CD4-positive, alpha-beta T cell (primary cell): ENCODE measurements at regions not wholly inside any gene's neighbourhood (a gene's known extent, or its start where the extent isn't known, plus 50 kb on each side); places are given as distances from the start of the nearest gene placed in this dataset.
"Not testable (repeated sequence)": the region's sequence is repeated elsewhere in the genome, so short reads cannot be mapped to it uniquely, and the experiment has no call there.

Experiments used
- ATAC-seq: fragments of 200-7000 bp; cut with Tn5 transposase; one replicate; pipeline ENCODE4 v1.10.0; 2022; ENCODE audit warnings: mild to moderate bottlenecking; ENCODE audit not compliant: poor library complexity
- CTCF ChIA-PET: fragments of 350-600 bp; sonication (Branson Sonifier 250); formaldehyde crosslinking; loops from one replicate; lab custom pipeline; 2021; ENCODE audit warnings: antibody characterized with exemption, inconsistent platforms; lab: Charles Lee
- POLR2A ChIA-PET: fragments of 350-600 bp; sonication (Branson Sonifier 250); formaldehyde crosslinking; loops from one replicate; lab custom pipeline; 2021; ENCODE audit warnings: antibody characterized with exemption, inconsistent platforms; lab: Charles Lee
- DNase-seq, 14 experiments: peaks; one replicate each; pipeline ENCODE4 v3.0.0-alpha.2; 2013 to 2020; ENCODE audit warnings: mixed read lengths in 2 of 14
- H3K27ac ChIP-seq, 2 donors: one replicate each; pipeline versions ENCODE4 v1.5.1 to v1.7.0; 2013; ENCODE audit warnings: low read length in 2 of 2, low read depth in 1 of 2, mild to moderate bottlenecking in 1 of 2
- H3K27me3 ChIP-seq, 2 experiments: 1 replicate in 1 of 2; 2 replicates in 1 of 2; pipeline versions ENCODE4 v1.6.1 to v1.7.0; 2013; ENCODE audit warnings: low read length in 2 of 2, control low read depth in 1 of 2, mild to moderate bottlenecking in 1 of 2, moderate library complexity in 1 of 2; ENCODE audit not compliant: insufficient read depth in 2 of 2, control insufficient read depth in 1 of 2
- H3K36me3 ChIP-seq: one replicate; pipeline ENCODE4 v1.6.1; 2013; ENCODE audit warnings: low read length, control low read depth; ENCODE audit not compliant: insufficient read depth
- H3K4me1 ChIP-seq: one replicate; pipeline ENCODE4 v1.6.1; 2013; ENCODE audit warnings: low read length, control low read depth; ENCODE audit not compliant: insufficient read depth
- H3K4me3 ChIP-seq: one replicate; pipeline ENCODE4 v1.5.1; 2013; ENCODE audit warnings: mild to moderate bottlenecking, low read length, moderate library complexity
- H3K9me3 ChIP-seq, 2 experiments: 1 replicate in 1 of 2; 2 replicates in 1 of 2; pipeline versions ENCODE4 v1.6.1 to v1.7.0; 2013; ENCODE audit warnings: low read length in 2 of 2, mild to moderate bottlenecking in 2 of 2, control low read depth in 1 of 2, moderate library complexity in 1 of 2; ENCODE audit not compliant: control insufficient read depth in 1 of 2, insufficient read depth in 1 of 2
- H3K27ac Mint-ChIP-seq: one replicate; pipeline ENCODE4 v1.8.0; 2020; ENCODE audit warnings: mixed read lengths
- H3K27me3 Mint-ChIP-seq: one replicate; pipeline ENCODE4 v1.8.0; 2021; ENCODE audit warnings: mixed read lengths
- H3K36me3 Mint-ChIP-seq: one replicate; pipeline ENCODE4 v1.8.0; 2021; ENCODE audit warnings: low read depth, mixed read lengths
- H3K4me1 Mint-ChIP-seq: one replicate; pipeline ENCODE4 v1.8.0; 2021; ENCODE audit warnings: low read depth, mixed read lengths
- H3K4me3 Mint-ChIP-seq: one replicate; pipeline ENCODE4 v1.8.0; 2020; ENCODE audit warnings: mild to moderate bottlenecking, mixed read lengths
- H3K9me3 Mint-ChIP-seq: one replicate; pipeline ENCODE4 v1.8.0; 2020; ENCODE audit warnings: mixed read lengths
- CTCF ChIP-seq: fragments of 200-600 bp; IDR thresholded peaks from one replicate; pipeline ENCODE4 v1.8.0; 2022; ENCODE audit warnings: antibody characterized with exemption, mild to moderate bottlenecking
- intact Hi-C, 2 experiments: fragments of 100-400 bp; cut with DNase I in 1 of 2; cut with micrococcal nuclease in 1 of 2; formaldehyde crosslinking; loops; one replicate each; pipeline versions ENCODE4 v1.15.1 to v1.9.0; 2023 to 2025; cut with DNase I, micrococcal nuclease

- intact Hi-C loops, result no loop called here
- ChIA-PET CTCF (no interaction called here), POLR2A (no interaction called here)
- Histone ChIP-seq H3K27ac (no peak overlapping the region), H3K9me3 (no peaks in the 10 kb centered on the region), H3K27me3 (no peaks in the 10 kb centered on the region), H3K4me3 (no peak overlapping the region), H3K4me1 (no peaks in the 10 kb centered on the region), H3K36me3 (no peaks in the 10 kb centered on the region)
- Mint-ChIP-seq H3K4me3 (no peak overlapping the region), H3K27me3 (no peaks in the 10 kb centered on the region), H3K4me1 (no peaks in the 10 kb centered on the region), H3K9me3 (no peaks in the 10 kb centered on the region), H3K27ac (no peak overlapping the region), H3K36me3 (no peaks in the 10 kb centered on the region)
- no peak for ATAC-seq
- TF ChIP-seq CTCF, result no peak
- DNase-seq, result no peak
Measured at GRCh38 chrX:109040057-109040456, 303.7 kb upstream of the IRS4 start.

- no peak for DNase-seq
- Mint-ChIP-seq H3K4me1 (no peaks in the 10 kb centered on the region), H3K4me3 (no peak overlapping the region), H3K27ac (no peak overlapping the region), H3K36me3 (no peaks in the 10 kb centered on the region), H3K27me3 (no peaks in the 10 kb centered on the region), H3K9me3 (no peaks in the 10 kb centered on the region)
- Histone ChIP-seq H3K4me3 (no peak overlapping the region), H3K4me1 (no peaks in the 10 kb centered on the region), H3K27me3 (no peaks in the 10 kb centered on the region), H3K27ac (no peak overlapping the region), H3K9me3 (peaks cover 0 to 3% of the 10 kb centered on the region in 2 experiments), H3K36me3 (no peaks in the 10 kb centered on the region)
- no peak for TF ChIP-seq CTCF
- ChIA-PET POLR2A (no interaction called here), CTCF (no interaction called here)
- intact Hi-C loops, result no loop called here
- no peak for ATAC-seq
Measured at GRCh38 chrX:109036624-109037023, 300.3 kb upstream of the IRS4 start.

GRCh38 chrX:108993909-108994308, 257.5 kb upstream of the IRS4 start:
- ChIA-PET CTCF (no interaction called here), POLR2A (no interaction called here)
- intact Hi-C loops, result no loop called here
- Mint-ChIP-seq H3K36me3 (no peaks in the 10 kb centered on the region), H3K27ac (no peak overlapping the region), H3K4me1 (no peaks in the 10 kb centered on the region), H3K9me3 (peaks cover 11% of the 10 kb centered on the region), H3K4me3 (no peak overlapping the region), H3K27me3 (no peaks in the 10 kb centered on the region)
- no peaks in the 10 kb centered on the region for H3K27me3 ChIP-seq
- H3K36me3 ChIP-seq, result no peaks in the 10 kb centered on the region
- H3K9me3 ChIP-seq, result no peaks in the 10 kb centered on the region
- ATAC-seq (no peak), DNase-seq (no peak)
- no peak overlapping the region for H3K27ac ChIP-seq
- H3K4me1 ChIP-seq, result no peaks in the 10 kb centered on the region
- no peak for TF ChIP-seq CTCF
- H3K4me3 ChIP-seq, result no peak overlapping the region

- H3K36me3 Mint-ChIP-seq, CTCF ChIA-PET, H3K9me3 Mint-ChIP-seq: not testable (repeated sequence)
Measured at GRCh38 chrX:108972899-108973298, 236.5 kb upstream of the IRS4 start.

More at GRCh38 chrX:108972899-108973298, 236.5 kb upstream of the IRS4 start:
- H3K4me1 Mint-ChIP-seq, H3K27ac Mint-ChIP-seq, H3K9me3 ChIP-seq, DNase-seq, POLR2A ChIA-PET, H3K27me3 Mint-ChIP-seq, H3K27me3 ChIP-seq, ATAC-seq, intact Hi-C loops, H3K4me1 ChIP-seq, H3K4me3 Mint-ChIP-seq, H3K27ac ChIP-seq, H3K4me3 ChIP-seq, H3K36me3 ChIP-seq: not testable (repeated sequence)
